Activated effector memory CD4-positive, alpha-beta T cell treated with Interleukin-2 at 50 U/mL for 16 hours (primary cell): ENCODE measurements at regions not wholly inside any gene's neighbourhood (a gene's known extent, or its start where the extent isn't known, plus 50 kb on each side); places are given as distances from the start of the nearest gene placed in this dataset.

Experiments used
- DNase-seq: peaks from one replicate; pipeline ENCODE4 v3.0.0-alpha.2; 2020

GRCh38 chr2:60033325-60033724 is 520.1 kb downstream of the BCL11A start:
- no peak for DNase-seq

- DNase-seq = no peak
These were observed 523.9 kb downstream of the BCL11A start for GRCh38 chr2:60029566-60029883.

- no peak for DNase-seq
These were observed 524.4 kb downstream of the BCL11A start for GRCh38 chr2:60028849-60029565.

- DNase-seq = no peak
These were observed 528.0 kb downstream of the BCL11A start for GRCh38 chr2:60025496-60025895.

GRCh38 chr2:60023256-60023985 is 530.0 kb downstream of the BCL11A start:
- DNase-seq = no peak

- no peak for DNase-seq
These were observed 545.8 kb downstream of the BCL11A start for GRCh38 chr2:60007671-60008070.

GRCh38 chr2:60003076-60003475 is 550.4 kb downstream of the BCL11A start:
- no peak for DNase-seq

- no peak for DNase-seq
These were observed 551.1 kb downstream of the BCL11A start for GRCh38 chr2:60002183-60002867.

- no peak for DNase-seq
These were observed 552.8 kb downstream of the BCL11A start for GRCh38 chr2:60000686-60001085.

GRCh38 chr2:59998324-59998723 is 555.1 kb downstream of the BCL11A start:
- DNase-seq = no peak

GRCh38 chr2:59997371-59997770 is 556.1 kb downstream of the BCL11A start:
- DNase-seq = no peak

GRCh38 chr2:59996855-59997254 is 556.6 kb downstream of the BCL11A start:
- DNase-seq = no peak

- no peak for DNase-seq
These were observed 559.7 kb downstream of the BCL11A start for GRCh38 chr2:59993726-59994125.

GRCh38 chr2:59988341-59988740 is 565.1 kb downstream of the BCL11A start:
- no peak for DNase-seq

- DNase-seq = no peak
These were observed 566.9 kb downstream of the BCL11A start for GRCh38 chr2:59986511-59986910.

- no peak for DNase-seq
These were observed 567.5 kb downstream of the BCL11A start for GRCh38 chr2:59985923-59986322.

GRCh38 chr2:59974051-59974766 is 579.2 kb downstream of the BCL11A start:
- DNase-seq = no peak

- no peak for DNase-seq
These were observed 584.3 kb downstream of the BCL11A start for GRCh38 chr2:59969161-59969560.

GRCh38 chr2:59968441-59968840 is 585.0 kb downstream of the BCL11A start:
- no peak for DNase-seq

- no peak for DNase-seq
These were observed 585.8 kb downstream of the BCL11A start for GRCh38 chr2:59967691-59968090.

GRCh38 chr2:59963157-59963556 is 590.3 kb downstream of the BCL11A start:
- DNase-seq = no peak

GRCh38 chr2:59961746-59962145 is 591.7 kb downstream of the BCL11A start:
- DNase-seq = no peak

GRCh38 chr2:59959944-59960343 is 593.5 kb downstream of the BCL11A start:
- DNase-seq = no peak
